PC-9 (cell line): ENCODE measurements at regions not wholly inside any gene's neighbourhood (a gene's known extent, or its start where the extent isn't known, plus 50 kb on each side); places are given as distances from the start of the nearest gene placed in this dataset.

Experiments
- EZH2 ChIP-seq: fragments of 200-600 bp; sonication (generic); IDR thresholded peaks from 2 replicates; pipeline ENCODE4 v1.8.0; 2017; ENCODE audit warnings: antibody characterized with exemption, low read depth
- TF ChIP-seq, protein P1 (sequence below): fragments of 200-600 bp; sonication (generic); conservative IDR thresholded peaks from 2 replicates; pipeline ENCODE4 v1.6.1; 2017; ENCODE audit warnings: mixed run types, antibody characterized with exemption, mild to moderate bottlenecking, moderate library complexity

DNA sequence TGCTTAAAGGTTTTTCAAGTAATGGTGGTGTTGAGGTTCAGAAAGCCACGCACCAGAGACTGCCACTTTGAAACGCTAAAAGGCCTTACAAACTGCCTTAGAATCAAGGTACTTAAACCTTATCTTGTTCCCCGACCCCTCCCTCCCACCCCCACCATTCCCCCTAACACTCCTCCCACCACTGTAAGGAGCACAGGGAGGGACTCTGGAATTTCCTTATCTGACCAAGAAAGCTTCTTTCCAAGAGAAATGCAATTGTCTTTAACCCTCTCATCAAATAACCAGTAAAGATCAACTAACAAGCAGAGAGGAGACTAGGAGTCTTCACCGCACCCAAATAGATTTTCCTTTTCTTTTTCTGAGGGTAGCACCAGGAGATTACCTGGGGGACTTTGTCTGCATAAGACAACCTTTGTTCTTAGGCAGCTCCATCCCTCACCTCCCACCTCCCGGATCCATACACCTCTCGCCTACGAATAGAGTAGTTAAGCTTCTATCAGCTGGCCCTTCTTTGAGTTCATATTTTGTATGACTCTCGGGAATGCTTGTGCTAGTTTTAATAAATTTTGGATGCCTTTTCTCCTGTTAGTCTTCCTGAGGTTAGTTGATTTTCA lies 137.7 kb upstream of the ADGRL2 start:
- TF ChIP-seq, protein P1, sequence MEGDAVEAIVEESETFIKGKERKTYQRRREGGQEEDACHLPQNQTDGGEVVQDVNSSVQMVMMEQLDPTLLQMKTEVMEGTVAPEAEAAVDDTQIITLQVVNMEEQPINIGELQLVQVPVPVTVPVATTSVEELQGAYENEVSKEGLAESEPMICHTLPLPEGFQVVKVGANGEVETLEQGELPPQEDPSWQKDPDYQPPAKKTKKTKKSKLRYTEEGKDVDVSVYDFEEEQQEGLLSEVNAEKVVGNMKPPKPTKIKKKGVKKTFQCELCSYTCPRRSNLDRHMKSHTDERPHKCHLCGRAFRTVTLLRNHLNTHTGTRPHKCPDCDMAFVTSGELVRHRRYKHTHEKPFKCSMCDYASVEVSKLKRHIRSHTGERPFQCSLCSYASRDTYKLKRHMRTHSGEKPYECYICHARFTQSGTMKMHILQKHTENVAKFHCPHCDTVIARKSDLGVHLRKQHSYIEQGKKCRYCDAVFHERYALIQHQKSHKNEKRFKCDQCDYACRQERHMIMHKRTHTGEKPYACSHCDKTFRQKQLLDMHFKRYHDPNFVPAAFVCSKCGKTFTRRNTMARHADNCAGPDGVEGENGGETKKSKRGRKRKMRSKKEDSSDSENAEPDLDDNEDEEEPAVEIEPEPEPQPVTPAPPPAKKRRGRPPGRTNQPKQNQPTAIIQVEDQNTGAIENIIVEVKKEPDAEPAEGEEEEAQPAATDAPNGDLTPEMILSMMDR: no peak
- TF ChIP-seq EZH2: no peak
